Endothelial cell of umbilical vein (primary cell): ENCODE measurements at regions not wholly inside any gene's neighbourhood (a gene's known extent, or its start where the extent isn't known, plus 50 kb on each side); places are given as distances from the start of the nearest gene placed in this dataset.

Source experiments
- BruUV-seq: library from RNA; stranded (reverse); fragments of 400-500 nt; replicated peaks from 2 replicates; lab custom pipeline; 2021; lab: Mats Ljungman, UMichigan
- CTCF ChIA-PET: fragments of 300-600, 350-600 bp; sonication (Branson Sonifier 250); formaldehyde crosslinking; loops from one replicate; lab custom pipeline; 2021; ENCODE audit warnings: antibody characterized with exemption, inconsistent platforms; lab: Charles Lee
- POLR2A ChIA-PET: fragments of 300-600, 350-600 bp; sonication (Branson Sonifier 250); formaldehyde crosslinking; loops from one replicate; lab custom pipeline; 2021; ENCODE audit warnings: antibody characterized with exemption, inconsistent platforms; lab: Charles Lee
- DNase-seq: peaks from one replicate; pipeline ENCODE4 v3.0.0-alpha.2; 2011; ENCODE audit warnings: low read depth, low spot score
- FAIRE-seq: peaks from 2 replicates; lab custom pipeline; 2011; peaks lifted over from hg19 to GRCh38; lab: Jason Lieb, UNC
- H2AFZ ChIP-seq: 2 replicates; pipeline ENCODE4 v1.6.0; 2012; ENCODE audit warnings: low read depth, low read length, control low read depth, inconsistent platforms
- H3K27ac ChIP-seq: 2 replicates; pipeline ENCODE4 v1.5.1; 2011; ENCODE audit warnings: low read depth, mild to moderate bottlenecking, control low read depth, low read length, moderate library complexity; ENCODE audit not compliant: insufficient read depth
- H3K27me3 ChIP-seq, 2 experiments: 2 replicates each; pipeline versions ENCODE4 v1.6.0 to v1.6.1; 2011; ENCODE audit warnings: low read length in 2 of 2, mixed read lengths in 1 of 2; ENCODE audit not compliant: control insufficient read depth in 2 of 2, insufficient read depth in 2 of 2
- H3K36me3 ChIP-seq, 2 experiments: 2 replicates in 1 of 2; 3 replicates in 1 of 2; pipeline ENCODE4 v1.5.1; 2011; ENCODE audit warnings: low read length in 2 of 2, mild to moderate bottlenecking in 1 of 2, moderate library complexity in 1 of 2; ENCODE audit not compliant: control insufficient read depth in 2 of 2, insufficient read depth in 2 of 2; ENCODE audit errors: extremely low read depth in 1 of 2
- H3K4me1 ChIP-seq: 3 replicates; pipeline ENCODE4 v1.5.1; 2011; ENCODE audit warnings: mild to moderate bottlenecking, low read length; ENCODE audit not compliant: control insufficient read depth, insufficient read depth; ENCODE audit errors: extremely low read depth
- H3K4me2 ChIP-seq: 2 replicates; pipeline ENCODE4 v1.6.1; 2011; ENCODE audit warnings: low read length, control low read depth, mixed read lengths; ENCODE audit not compliant: insufficient read depth
- H3K4me3 ChIP-seq, 3 experiments: fragments of 200-600 bp in 1 of 3; sonication (generic), shearing (Covaris generic) in 1 of 3; replicated peaks in 1 of 3; 2 replicates each; pipeline ENCODE4 v1.5.1; 2011 to 2016; ENCODE audit warnings: control low read depth in 3 of 3, low read length in 3 of 3, mild to moderate bottlenecking in 2 of 3, inconsistent platforms in 1 of 3, low read depth in 1 of 3, moderate library complexity in 1 of 3; ENCODE audit not compliant: insufficient read depth in 1 of 3
- H3K79me2 ChIP-seq: 2 replicates; pipeline ENCODE4 v1.6.0; 2012; ENCODE audit warnings: low read length, inconsistent platforms; ENCODE audit not compliant: control insufficient read depth, insufficient read depth
- H3K9ac ChIP-seq: replicated peaks from 2 replicates; pipeline ENCODE3; 2011; ENCODE audit warnings: low read length, control low read depth; ENCODE audit not compliant: insufficient read depth; ENCODE audit errors: extremely low read depth
- H3K9me1 ChIP-seq: replicated peaks from 3 replicates; pipeline ENCODE4 v1.6.0; 2011; ENCODE audit warnings: mild to moderate bottlenecking, low read length; ENCODE audit not compliant: control insufficient read depth, insufficient read depth; ENCODE audit errors: extremely low read depth
- H3K9me3 ChIP-seq: replicated peaks from 2 replicates; pipeline ENCODE4 v1.5.1; 2012; ENCODE audit warnings: low read length, inconsistent platforms; ENCODE audit not compliant: control insufficient read depth, insufficient read depth
- H4K20me1 ChIP-seq: replicated peaks from 2 replicates; pipeline ENCODE3; 2011; ENCODE audit warnings: mild to moderate bottlenecking, low read length; ENCODE audit not compliant: control insufficient read depth, insufficient read depth; ENCODE audit errors: extremely low read depth
- CTCF ChIP-seq, 2 donors: IDR thresholded peaks; 1 replicate in 1 of 2; 2 replicates in 1 of 2; pipeline ENCODE4 v1.5.1; 2011; ENCODE audit warnings: low read length in 2 of 2, mild to moderate bottlenecking in 2 of 2, moderate library complexity in 2 of 2, control low read depth in 1 of 2, inconsistent platforms in 1 of 2, low read depth in 1 of 2; ENCODE audit not compliant: insufficient read depth in 1 of 2; ENCODE audit errors: extremely low read depth in 1 of 2
- EZH2 ChIP-seq: IDR thresholded peaks from 2 replicates; pipeline ENCODE4 v1.6.1; 2012; ENCODE audit warnings: borderline replicate concordance, low read depth, mild to moderate bottlenecking, moderate library complexity, low read length, inconsistent platforms; ENCODE audit not compliant: severe bottlenecking
- FOS ChIP-seq: IDR thresholded peaks from 2 replicates; pipeline ENCODE4 v1.6.1; 2011; ENCODE audit warnings: mild to moderate bottlenecking, low read length, moderate library complexity, borderline replicate concordance; ENCODE audit not compliant: insufficient read depth
- GATA2 ChIP-seq: IDR thresholded peaks from 2 replicates; pipeline ENCODE4 v1.7.0; 2011; ENCODE audit warnings: low read depth, mild to moderate bottlenecking, moderate library complexity, mixed read lengths, low read length; ENCODE audit not compliant: insufficient read length, insufficient read depth
- JUN ChIP-seq: IDR thresholded peaks from 2 replicates; pipeline ENCODE4 v1.6.1; 2011; ENCODE audit warnings: borderline replicate concordance, low read depth; ENCODE audit not compliant: insufficient read length, insufficient read depth
- MAX ChIP-seq: IDR thresholded peaks from 2 replicates; pipeline ENCODE4 v1.6.1; 2011; ENCODE audit not compliant: insufficient read depth, insufficient read length
- MYC ChIP-seq: IDR thresholded peaks from one replicate; pipeline ENCODE4 v1.6.1; 2011; ENCODE audit warnings: mild to moderate bottlenecking, low read depth, low read length
- POLR2A ChIP-seq: IDR thresholded peaks from 2 replicates; pipeline ENCODE4 v1.6.1; 2012; ENCODE audit warnings: low read depth, mild to moderate bottlenecking, control low read depth, low read length
- POLR2AphosphoS5 ChIP-seq: IDR thresholded peaks from 2 replicates; pipeline ENCODE4 v1.6.1; 2012; ENCODE audit warnings: low read depth, mild to moderate bottlenecking, control low read depth, low read length, moderate library complexity; ENCODE audit not compliant: insufficient read depth
- dilution Hi-C: fragments of 300-500 bp; cut with MboI; formaldehyde crosslinking; loops from one replicate; pipeline ENCODE4 v1.15.0; 2019; ENCODE audit warnings: low sequenced_read_pairs; ENCODE audit not compliant: extremely low pct_ligation_motif_present
- intact Hi-C: fragments of 100-400 bp; cut with micrococcal nuclease; formaldehyde crosslinking; loops from one replicate; pipeline ENCODE4 v1.10.0; 2022

GRCh38 chr17:77420804-77421629 is 280.2 kb downstream of the SEC14L1 start:
- no peak overlapping the region for H3K27ac ChIP-seq
- TF ChIP-seq MAX = no peak
- no peak for TF ChIP-seq POLR2AphosphoS5
- no peak for TF ChIP-seq POLR2A
- no peak for TF ChIP-seq FOS
- TF ChIP-seq MYC = no peak
- TF ChIP-seq JUN = no peak
- TF ChIP-seq EZH2 = no peak
- TF ChIP-seq CTCF (IDR thresholded peaks at IDR 0.05; ENCODE audit: extremely low read depth in 1 of 2, insufficient read depth in 1 of 2, low read depth in 1 of 2, low read length in 2 of 2) = no peak
- TF ChIP-seq GATA2 = no peak
- FAIRE-seq (no peak), DNase-seq (peak; percentile 42)
- H3K9ac ChIP-seq = no peak overlapping the region
- H3K4me2 ChIP-seq = no peak overlapping the region
- CTCF ChIA-PET = interaction anchor here (1.0 to 2.5 kb wide), 7 partner anchors 9 to 89 kb away, joined by 3 to 20 read pairs (median 7); no protein-coding TSS in a partner anchor
- dilution Hi-C loops (no loop called here), intact Hi-C loops (no loop called here)
- no peaks in the 10 kb centered on the region for H3K27me3 ChIP-seq
- no peaks in the 10 kb centered on the region for H3K36me3 ChIP-seq
- H4K20me1 ChIP-seq = no peaks in the 10 kb centered on the region
- no peaks in the 10 kb centered on the region for H3K9me3 ChIP-seq
- no peak overlapping the region for H3K4me3 ChIP-seq
- POLR2A ChIA-PET = interaction anchor here (0.8 kb wide), 1 partner anchor 9 kb away, joined by 3 read pairs; no protein-coding TSS in a partner anchor
- H3K4me1 ChIP-seq = peaks cover 35% of the 10 kb centered on the region
- no TSS peak for BruUV-seq
- H2AFZ ChIP-seq = no peak overlapping the region
- no peaks in the 10 kb centered on the region for H3K79me2 ChIP-seq
- H3K9me1 ChIP-seq = no peaks in the 10 kb centered on the region
